ENCODE measurements at regions not wholly inside any gene's neighbourhood (a gene's known extent, or its start where the extent isn't known, plus 50 kb on each side); places are given as distances from the start of the nearest gene placed in this dataset.

GRCh38 chr9:89841456-89841855, 236.6 kb downstream of the GADD45G start:
- H3K9me3 ChIP-seq, result no peaks in the 10 kb centered on the region
- H3K36me3 ChIP-seq, result no peaks in the 10 kb centered on the region
- H3K4me3 ChIP-seq, result no peak overlapping the region
- no peak for DNase-seq
- no peak for TF ChIP-seq CTCF (IDR thresholded peaks at IDR 0.05)
- no peak overlapping the region for H3K27ac ChIP-seq
- H3K4me1 ChIP-seq, result peaks cover 14% of the 10 kb centered on the region
- no peak overlapping the region for H3K9ac ChIP-seq (ENCODE audit: low read depth in 2 of 2, low read length in 2 of 2)
- no peaks in the 10 kb centered on the region for H3K27me3 ChIP-seq
- intact Hi-C loops (cut with DNase I), result no loop called here

GRCh38 chr9:89842267-89842768, 237.5 kb downstream of the GADD45G start:
- DNase-seq, result peak; percentile 73
- peaks cover 14% of the 10 kb centered on the region for H3K4me1 ChIP-seq
- H3K27ac ChIP-seq, result peak overlapping the region; percentile 42
- no peaks in the 10 kb centered on the region for H3K9me3 ChIP-seq
- intact Hi-C loops (cut with DNase I), result no loop called here
- H3K36me3 ChIP-seq, result no peaks in the 10 kb centered on the region
- no peak overlapping the region for H3K9ac ChIP-seq (ENCODE audit: low read depth in 2 of 2, low read length in 2 of 2)
- no peak overlapping the region for H3K4me3 ChIP-seq
- no peaks in the 10 kb centered on the region for H3K27me3 ChIP-seq
- no peak for TF ChIP-seq CTCF (IDR thresholded peaks at IDR 0.05)

- Histone ChIP-seq H3K27me3 (no peaks in the 10 kb centered on the region), H3K4me1 (peaks cover 14% of the 10 kb centered on the region), H3K9me3 (no peaks in the 10 kb centered on the region), H3K36me3 (no peaks in the 10 kb centered on the region), H3K27ac (no peak overlapping the region), H3K4me3 (no peak overlapping the region), H3K9ac (ENCODE audit: low read depth in 2 of 2, low read length in 2 of 2) (no peak overlapping the region)
- no peak for TF ChIP-seq CTCF (IDR thresholded peaks at IDR 0.05)
- intact Hi-C loops (cut with DNase I), result no loop called here
- DNase-seq, result no peak
Measured at GRCh38 chr9:89843074-89843473, 238.3 kb downstream of the GADD45G start.

- intact Hi-C loops (cut with DNase I), result no loop called here
- H3K9ac ChIP-seq (ENCODE audit: low read depth in 2 of 2, low read length in 2 of 2), result no peak overlapping the region
- peaks cover 14% of the 10 kb centered on the region for H3K4me1 ChIP-seq
- H3K36me3 ChIP-seq, result no peaks in the 10 kb centered on the region
- no peaks in the 10 kb centered on the region for H3K27me3 ChIP-seq
- no peaks in the 10 kb centered on the region for H3K9me3 ChIP-seq
- H3K27ac ChIP-seq, result no peak overlapping the region
- no peak for DNase-seq
- H3K4me3 ChIP-seq, result no peak overlapping the region
- no peak for TF ChIP-seq CTCF (IDR thresholded peaks at IDR 0.05)
Measured at GRCh38 chr9:89843591-89843990, 238.8 kb downstream of the GADD45G start.

- intact Hi-C loops (cut with DNase I), result no loop called here
Measured at GRCh38 chr9:89844075-89844474, 239.3 kb downstream of the GADD45G start.

More at GRCh38 chr9:89844075-89844474, 239.3 kb downstream of the GADD45G start:
- Histone ChIP-seq H3K9ac (ENCODE audit: low read depth in 2 of 2, low read length in 2 of 2) (no peak overlapping the region), H3K9me3 (no peaks in the 10 kb centered on the region), H3K4me3 (no peak overlapping the region), H3K27me3 (no peaks in the 10 kb centered on the region), H3K4me1 (peaks cover 14% of the 10 kb centered on the region), H3K27ac (no peak overlapping the region), H3K36me3 (no peaks in the 10 kb centered on the region)
- no peak for DNase-seq
- TF ChIP-seq CTCF (IDR thresholded peaks at IDR 0.05), result no peak

All from colonic mucosa (tissue), 4 donors.